SU-DHL-6 (cell line): ENCODE measurements at regions not wholly inside any gene's neighbourhood (a gene's known extent, or its start where the extent isn't known, plus 50 kb on each side); places are given as distances from the start of the nearest gene placed in this dataset.

Experiments used
- H2AFZ ChIP-seq: fragments of 200-600 bp; sonication (generic); 2 replicates; pipeline ENCODE4 v1.6.1; 2014; ENCODE audit warnings: low read depth, mild to moderate bottlenecking, moderate library complexity, mixed read lengths, antibody characterized with exemption, low read length; ENCODE audit not compliant: severe bottlenecking
- H3F3A ChIP-seq: fragments of 200-600 bp; shearing (Covaris generic); 2 replicates; pipeline ENCODE4 v1.6.0; 2016; ENCODE audit warnings: antibody characterized with exemption, mild to moderate bottlenecking; ENCODE audit not compliant: insufficient read depth
- H3K27ac ChIP-seq: fragments of 200-600 bp; sonication (generic); 2 replicates; pipeline ENCODE4 v1.5.1; 2016; ENCODE audit warnings: low read depth, mild to moderate bottlenecking, low read length, moderate library complexity, mixed read lengths
- H3K27me3 ChIP-seq: fragments of 200-600 bp; sonication (generic), shearing (Covaris generic); 2 replicates; pipeline ENCODE4 v1.6.0; 2014; ENCODE audit warnings: mild to moderate bottlenecking, low read length
- H3K36me3 ChIP-seq: fragments of 200-600 bp; sonication (generic); 2 replicates; pipeline ENCODE4 v1.6.1; 2014; ENCODE audit warnings: mild to moderate bottlenecking, low read length, mixed read lengths
- H3K4me2 ChIP-seq: fragments of 300-600, 200-600 bp; shearing (Covaris generic), sonication (generic); 2 replicates; pipeline ENCODE4 v1.6.0; 2014; ENCODE audit warnings: low read length, low read depth, mild to moderate bottlenecking; ENCODE audit not compliant: poor library complexity, severe bottlenecking
- H3K4me3 ChIP-seq: fragments of 200-600 bp; sonication (generic); 2 replicates; pipeline ENCODE4 v1.5.1; 2014; ENCODE audit warnings: antibody characterized with exemption, low read length, mild to moderate bottlenecking, mixed read lengths; ENCODE audit not compliant: insufficient read depth, poor library complexity, severe bottlenecking
- H3K79me2 ChIP-seq: fragments of 200-600 bp; sonication (generic); 2 replicates; pipeline ENCODE4 v1.6.1; 2014; ENCODE audit warnings: mild to moderate bottlenecking, low read length, moderate library complexity; ENCODE audit not compliant: insufficient read depth
- H3K9ac ChIP-seq: fragments of 200-600 bp; sonication (generic); 2 replicates; pipeline ENCODE4 v1.7.0; 2014; ENCODE audit warnings: mild to moderate bottlenecking, low read length
- H3K9me2 ChIP-seq: fragments of 200-600 bp; sonication (generic); replicated peaks from 2 replicates; pipeline ENCODE4 v1.6.1; 2014; ENCODE audit warnings: low read length; ENCODE audit not compliant: insufficient read depth
- H3K9me3 ChIP-seq: fragments of 200-600 bp; sonication (generic); 2 replicates; pipeline ENCODE4 v1.6.1; 2014; ENCODE audit warnings: low read length, mixed read lengths; ENCODE audit not compliant: insufficient read depth
- H4K20me1 ChIP-seq: fragments of 200-600 bp; sonication (generic); 2 replicates; pipeline ENCODE4 v1.6.1; 2014; ENCODE audit warnings: low read depth, mild to moderate bottlenecking, antibody characterized with exemption, low read length, moderate library complexity, mixed read lengths
- EZH2phosphoT487 ChIP-seq: fragments of 200-600 bp; sonication (generic), shearing (Covaris generic); conservative IDR thresholded peaks from 2 replicates; pipeline ENCODE4 v1.6.1; 2018; ENCODE audit warnings: mild to moderate bottlenecking, antibody characterized with exemption, low read length, moderate library complexity, mixed read lengths
- TF ChIP-seq, protein P1 (sequence below): fragments of 200-600 bp; sonication (generic); IDR thresholded peaks from one replicate; pipeline ENCODE4 v1.5.1; 2017; ENCODE audit warnings: antibody characterized with exemption, mild to moderate bottlenecking, low read length, moderate library complexity; ENCODE audit not compliant: insufficient read depth, poor library complexity, severe bottlenecking

DNA sequence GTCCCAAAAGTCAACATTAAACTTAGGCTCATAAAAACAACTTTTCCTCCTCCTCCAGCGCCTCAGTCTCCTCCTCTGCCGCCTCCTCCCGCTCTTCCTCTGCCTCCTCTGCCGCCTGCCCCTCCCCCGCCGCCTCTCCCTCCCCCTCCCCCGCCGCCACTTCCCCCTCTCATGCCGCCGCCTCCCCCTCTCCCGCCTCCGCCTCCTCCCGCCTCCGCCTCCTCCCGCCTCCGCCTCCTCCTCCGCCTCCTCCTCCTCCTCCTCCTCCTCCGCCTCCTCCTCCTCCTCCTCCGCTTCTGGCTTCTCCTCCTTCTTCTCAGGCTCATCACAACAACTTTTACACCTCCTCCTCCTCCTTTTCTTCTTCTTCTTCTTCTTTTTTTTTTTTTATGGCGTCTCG is 599.9 kb downstream of the TMEM182 start:
- H4K20me1 ChIP-seq: no peaks in the 10 kb centered on the region
- no peaks in the 10 kb centered on the region for H3K79me2 ChIP-seq
- TF ChIP-seq, protein P1, sequence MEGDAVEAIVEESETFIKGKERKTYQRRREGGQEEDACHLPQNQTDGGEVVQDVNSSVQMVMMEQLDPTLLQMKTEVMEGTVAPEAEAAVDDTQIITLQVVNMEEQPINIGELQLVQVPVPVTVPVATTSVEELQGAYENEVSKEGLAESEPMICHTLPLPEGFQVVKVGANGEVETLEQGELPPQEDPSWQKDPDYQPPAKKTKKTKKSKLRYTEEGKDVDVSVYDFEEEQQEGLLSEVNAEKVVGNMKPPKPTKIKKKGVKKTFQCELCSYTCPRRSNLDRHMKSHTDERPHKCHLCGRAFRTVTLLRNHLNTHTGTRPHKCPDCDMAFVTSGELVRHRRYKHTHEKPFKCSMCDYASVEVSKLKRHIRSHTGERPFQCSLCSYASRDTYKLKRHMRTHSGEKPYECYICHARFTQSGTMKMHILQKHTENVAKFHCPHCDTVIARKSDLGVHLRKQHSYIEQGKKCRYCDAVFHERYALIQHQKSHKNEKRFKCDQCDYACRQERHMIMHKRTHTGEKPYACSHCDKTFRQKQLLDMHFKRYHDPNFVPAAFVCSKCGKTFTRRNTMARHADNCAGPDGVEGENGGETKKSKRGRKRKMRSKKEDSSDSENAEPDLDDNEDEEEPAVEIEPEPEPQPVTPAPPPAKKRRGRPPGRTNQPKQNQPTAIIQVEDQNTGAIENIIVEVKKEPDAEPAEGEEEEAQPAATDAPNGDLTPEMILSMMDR: no peak
- no peak for TF ChIP-seq EZH2phosphoT487
- no peaks in the 10 kb centered on the region for H3K9me2 ChIP-seq
- no peak overlapping the region for H3K27ac ChIP-seq
- H2AFZ ChIP-seq: no peak overlapping the region
- no peak overlapping the region for H3K4me2 ChIP-seq
- H3K27me3 ChIP-seq: no peaks in the 10 kb centered on the region
- no peaks in the 10 kb centered on the region for H3K9me3 ChIP-seq
- no peaks in the 10 kb centered on the region for H3F3A ChIP-seq
- H3K9ac ChIP-seq: no peak overlapping the region
- no peak overlapping the region for H3K4me3 ChIP-seq
- no peaks in the 10 kb centered on the region for H3K36me3 ChIP-seq

DNA sequence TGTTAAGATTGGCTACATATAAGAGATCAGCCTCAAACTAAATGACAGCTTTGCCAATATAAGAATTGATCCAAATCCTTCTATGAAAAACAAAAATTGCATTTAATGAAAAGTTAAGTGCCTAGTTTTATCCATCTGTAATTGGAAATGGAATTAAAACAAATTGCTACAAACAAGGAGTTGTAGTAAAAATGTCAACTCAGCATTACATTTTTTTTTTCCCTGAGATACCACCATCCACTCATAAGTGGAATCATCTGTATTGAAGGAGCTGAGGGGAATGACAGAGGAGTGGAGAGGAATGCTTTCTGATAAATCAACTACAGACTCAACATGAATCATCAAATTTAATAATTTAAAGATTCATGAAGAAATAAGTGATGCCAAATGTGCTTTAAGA is 601.8 kb downstream of the TMEM182 start:
- H3F3A ChIP-seq: no peaks in the 10 kb centered on the region
- H4K20me1 ChIP-seq: no peaks in the 10 kb centered on the region
- no peak overlapping the region for H3K9ac ChIP-seq
- TF ChIP-seq, protein P1: no peak
- TF ChIP-seq EZH2phosphoT487: no peak
- H3K79me2 ChIP-seq: no peaks in the 10 kb centered on the region
- H3K36me3 ChIP-seq: no peaks in the 10 kb centered on the region
- H2AFZ ChIP-seq: no peak overlapping the region
- H3K9me2 ChIP-seq: no peaks in the 10 kb centered on the region
- H3K27me3 ChIP-seq: no peaks in the 10 kb centered on the region
- no peak overlapping the region for H3K4me3 ChIP-seq
- H3K27ac ChIP-seq: no peak overlapping the region
- H3K9me3 ChIP-seq: no peaks in the 10 kb centered on the region
- H3K4me2 ChIP-seq: no peak overlapping the region

DNA sequence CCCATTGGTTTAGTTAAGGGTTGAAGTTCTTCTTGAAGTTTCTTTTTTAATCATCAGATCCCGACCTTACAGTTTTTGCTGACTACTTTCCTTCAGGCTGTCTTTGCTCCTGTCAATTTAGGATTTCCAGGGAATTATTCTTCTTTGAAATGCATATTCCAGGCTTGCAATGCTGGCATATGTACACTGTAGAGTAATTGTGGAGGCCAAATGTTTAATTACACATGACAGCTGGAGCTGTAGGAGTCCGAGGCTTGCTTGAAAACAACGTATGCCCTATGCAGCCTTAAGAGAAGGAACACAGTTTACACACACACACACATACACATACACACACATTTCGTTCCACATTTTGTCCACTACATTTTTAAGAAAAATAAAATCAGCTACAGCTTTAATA is 602.3 kb downstream of the TMEM182 start:
- Histone ChIP-seq H3F3A (no peaks in the 10 kb centered on the region), H4K20me1 (no peaks in the 10 kb centered on the region), H3K4me2 (no peak overlapping the region), H3K9me2 (no peaks in the 10 kb centered on the region), H3K27ac (no peak overlapping the region), H3K4me3 (no peak overlapping the region), H3K9ac (no peak overlapping the region), H2AFZ (no peak overlapping the region), H3K79me2 (no peaks in the 10 kb centered on the region), H3K27me3 (no peaks in the 10 kb centered on the region), H3K36me3 (no peaks in the 10 kb centered on the region), H3K9me3 (no peaks in the 10 kb centered on the region)
- TF ChIP-seq EZH2phosphoT487: no peak
- TF ChIP-seq, protein P1: no peak

DNA sequence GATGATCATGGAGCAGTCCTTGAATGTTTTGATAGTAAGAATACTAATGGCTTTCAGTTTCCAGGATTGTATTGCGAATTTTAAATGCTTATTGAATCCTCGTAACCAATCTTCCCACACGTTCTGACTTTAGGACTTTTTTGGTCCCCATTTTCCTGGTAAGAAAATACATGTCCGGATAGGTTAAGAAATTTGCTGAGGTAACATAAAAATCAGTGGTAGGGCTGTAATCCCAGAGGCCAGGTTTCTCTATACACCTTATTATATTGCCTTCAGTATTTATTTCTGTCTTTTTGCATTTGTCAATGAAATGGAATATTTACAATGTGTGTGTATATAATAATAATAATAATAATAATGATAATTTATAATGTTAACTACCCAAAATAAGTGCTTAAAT is 603.2 kb downstream of the TMEM182 start:
- Histone ChIP-seq H3K4me2 (no peak overlapping the region), H4K20me1 (no peaks in the 10 kb centered on the region), H3K9me2 (no peaks in the 10 kb centered on the region), H2AFZ (no peak overlapping the region), H3K27ac (no peak overlapping the region), H3K79me2 (no peaks in the 10 kb centered on the region), H3K4me3 (no peak overlapping the region), H3K9me3 (no peaks in the 10 kb centered on the region), H3K9ac (no peak overlapping the region), H3K27me3 (no peaks in the 10 kb centered on the region), H3K36me3 (no peaks in the 10 kb centered on the region), H3F3A (no peaks in the 10 kb centered on the region)
- TF ChIP-seq EZH2phosphoT487: no peak
- TF ChIP-seq, protein P1: no peak
